ENCODE measurements at regions not wholly inside any gene's neighbourhood (a gene's known extent, or its start where the extent isn't known, plus 50 kb on each side); places are given as distances from the start of the nearest gene placed in this dataset.

DNA sequence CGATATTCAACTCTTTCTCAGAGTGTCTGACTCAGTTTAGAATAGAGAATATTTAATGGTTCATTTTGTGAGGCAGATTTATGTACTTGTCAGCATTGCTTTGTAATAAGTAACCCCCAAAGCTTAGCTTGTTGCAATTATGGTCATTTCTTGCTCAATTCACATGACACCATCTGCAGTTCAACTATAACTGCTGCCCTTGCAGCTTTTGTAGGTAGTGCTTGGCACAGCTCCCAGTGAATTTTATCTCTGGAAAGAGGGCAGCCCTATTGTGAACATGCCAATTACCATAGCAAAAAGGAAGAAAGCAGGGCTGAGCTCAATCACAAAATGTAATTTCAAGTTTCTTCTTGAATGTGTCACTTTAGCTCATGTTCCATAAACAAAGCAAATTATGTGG, 1587.7 kb upstream of the ACO1 start:
- Mint-ChIP-seq H3K36me3 (no peaks in the 10 kb centered on the region), H3K4me1 (no peaks in the 10 kb centered on the region), H3K27me3 (peaks cover 0 to 5% (median 0%) of the 10 kb centered on the region in 5 donors), H3K4me3 (no peak overlapping the region), H3K27ac (no peak overlapping the region), H3K9me3 (peaks cover 0 to 6% (median 0%) of the 10 kb centered on the region in 11 donors)
- no peak for DNase-seq
- ChIA-PET POLR2A (no interaction called here), CTCF (no interaction called here)
- H3K36me3 ChIP-seq (ENCODE audit: control insufficient read depth in 2 of 3, insufficient read depth in 3 of 3, low read length in 3 of 3), result no peaks in the 10 kb centered on the region
- no peak overlapping the region for H3K4me3 ChIP-seq (ENCODE audit: low read length)
- no peaks in the 10 kb centered on the region for H3K9me3 ChIP-seq (ENCODE audit: control insufficient read depth in 2 of 3, low read length in 3 of 3)
- H3K4me1 ChIP-seq (ENCODE audit: control insufficient read depth in 2 of 2, insufficient read depth in 2 of 2, low read length in 2 of 2), result no peaks in the 10 kb centered on the region
- ATAC-seq, result no peak
- no peaks in the 10 kb centered on the region for H3K27me3 ChIP-seq (ENCODE audit: control insufficient read depth in 2 of 2, insufficient read depth in 2 of 2, low read length in 2 of 2)
- H3K27ac ChIP-seq (ENCODE audit: low read depth, low read length), result no peak overlapping the region
- intact Hi-C loops (cut with micrococcal nuclease), result no loop called here

DNA sequence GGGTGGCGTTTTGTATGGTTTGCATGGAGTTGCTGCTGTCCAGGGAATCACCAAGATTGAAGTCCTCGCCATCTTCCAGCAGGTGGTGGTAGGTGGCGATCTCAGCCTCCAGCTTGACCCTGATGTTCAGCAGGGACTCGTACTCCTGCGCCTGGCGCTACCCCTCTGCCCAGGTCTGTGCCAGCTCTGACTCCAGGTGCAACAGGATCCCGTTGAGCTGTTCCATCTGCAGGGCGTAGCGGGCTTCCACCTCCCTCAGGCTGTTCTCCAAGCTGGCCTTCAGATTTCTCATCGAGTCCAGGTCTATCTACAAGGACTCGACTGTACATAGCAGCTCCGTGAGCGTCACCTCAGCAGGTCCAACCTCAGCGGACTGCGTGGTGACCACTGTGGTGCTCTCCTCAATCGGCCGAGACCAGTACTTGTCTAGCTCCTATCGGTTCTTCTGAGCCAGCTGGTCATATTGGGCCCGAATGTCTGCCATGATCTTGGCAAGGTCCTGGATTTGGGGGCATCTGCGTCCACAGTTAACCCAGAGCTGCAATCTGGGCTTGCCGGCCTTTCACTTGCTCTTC, 1584.8 kb upstream of the ACO1 start:
- intact Hi-C loops (cut with micrococcal nuclease), result no loop called here
- Histone ChIP-seq H3K27ac (ENCODE audit: low read depth, low read length) (no peak overlapping the region), H3K4me1 (ENCODE audit: control insufficient read depth in 2 of 2, insufficient read depth in 2 of 2, low read length in 2 of 2) (no peaks in the 10 kb centered on the region), H3K27me3 (ENCODE audit: control insufficient read depth in 2 of 2, insufficient read depth in 2 of 2, low read length in 2 of 2) (no peaks in the 10 kb centered on the region), H3K36me3 (ENCODE audit: control insufficient read depth in 2 of 3, insufficient read depth in 3 of 3, low read length in 3 of 3) (no peaks in the 10 kb centered on the region), H3K9me3 (ENCODE audit: control insufficient read depth in 2 of 3, low read length in 3 of 3) (no peaks in the 10 kb centered on the region), H3K4me3 (ENCODE audit: low read length) (no peak overlapping the region)
- no peak overlapping the region for H3K4me3 Mint-ChIP-seq
- no peak overlapping the region for H3K27ac Mint-ChIP-seq
- no peak for DNase-seq
- peaks cover 0 to 8% (median 0%) of the 10 kb centered on the region in 11 donors for H3K9me3 Mint-ChIP-seq
- ChIA-PET POLR2A (no interaction called here), CTCF (no interaction called here)
- peaks cover 0 to 13% (median 0%) of the 10 kb centered on the region in 5 donors for H3K27me3 Mint-ChIP-seq
- no peaks in the 10 kb centered on the region for H3K36me3 Mint-ChIP-seq
- no peak for ATAC-seq
- no peaks in the 10 kb centered on the region for H3K4me1 Mint-ChIP-seq

DNA sequence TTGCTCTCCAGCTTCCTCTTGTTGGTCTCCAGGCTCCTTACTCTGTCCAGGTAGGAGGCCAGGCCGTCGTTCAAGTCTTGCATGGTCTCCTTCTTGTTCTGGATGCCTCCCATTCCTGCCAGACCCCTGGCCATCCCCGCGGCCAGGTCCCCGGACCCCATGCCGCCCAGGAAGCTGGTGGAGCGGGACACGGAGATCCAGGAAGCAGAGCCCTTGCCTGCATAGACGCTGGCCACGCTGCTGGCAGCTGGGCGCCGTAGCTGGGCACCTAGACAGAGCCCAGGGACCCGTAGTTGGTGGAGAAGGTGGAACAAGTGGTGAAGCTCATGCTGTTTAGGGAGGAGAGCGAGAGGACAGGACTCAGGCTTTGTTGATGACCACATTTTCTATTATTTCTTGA, 1584.0 kb upstream of the ACO1 start:
- Mint-ChIP-seq H3K4me1 (no peaks in the 10 kb centered on the region), H3K27me3 (peaks cover 0 to 13% (median 0%) of the 10 kb centered on the region in 5 donors), H3K4me3 (no peak overlapping the region), H3K9me3 (peaks cover 0 to 8% (median 0%) of the 10 kb centered on the region in 11 donors), H3K27ac (no peak overlapping the region), H3K36me3 (no peaks in the 10 kb centered on the region)
- CTCF ChIA-PET, result no interaction called here
- intact Hi-C loops (cut with micrococcal nuclease), result no loop called here
- Histone ChIP-seq H3K36me3 (ENCODE audit: control insufficient read depth in 2 of 3, insufficient read depth in 3 of 3, low read length in 3 of 3) (no peaks in the 10 kb centered on the region), H3K4me1 (ENCODE audit: control insufficient read depth in 2 of 2, insufficient read depth in 2 of 2, low read length in 2 of 2) (no peaks in the 10 kb centered on the region), H3K27ac (ENCODE audit: low read depth, low read length) (no peak overlapping the region), H3K27me3 (ENCODE audit: control insufficient read depth in 2 of 2, insufficient read depth in 2 of 2, low read length in 2 of 2) (no peaks in the 10 kb centered on the region), H3K9me3 (ENCODE audit: control insufficient read depth in 2 of 3, low read length in 3 of 3) (no peaks in the 10 kb centered on the region), H3K4me3 (ENCODE audit: low read length) (no peak overlapping the region)
- POLR2A ChIA-PET, result no interaction called here
- no peak for DNase-seq
- no peak for ATAC-seq

DNA sequence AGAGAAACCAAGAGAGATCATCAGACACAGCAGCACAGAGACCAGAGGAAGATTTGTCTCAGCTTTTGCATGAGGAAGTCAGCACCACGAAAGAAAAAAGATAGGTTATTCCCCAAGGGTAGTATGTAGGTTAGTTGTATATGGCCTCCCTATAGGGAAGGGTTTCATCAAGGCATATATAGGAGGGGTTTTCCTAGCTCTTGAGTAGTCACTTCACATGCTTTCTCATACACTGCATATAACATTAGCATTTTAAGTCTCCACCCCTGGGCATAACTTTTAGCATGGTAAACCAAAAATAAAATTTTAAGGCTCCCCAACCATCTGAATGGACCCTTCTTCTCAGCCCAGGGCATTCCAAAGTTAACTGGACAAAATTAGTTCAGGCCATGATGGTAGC, 1571.6 kb upstream of the ACO1 start:
- Histone ChIP-seq H3K27me3 (ENCODE audit: control insufficient read depth in 2 of 2, insufficient read depth in 2 of 2, low read length in 2 of 2) (no peaks in the 10 kb centered on the region), H3K27ac (ENCODE audit: low read depth, low read length) (no peak overlapping the region), H3K9me3 (ENCODE audit: control insufficient read depth in 2 of 3, low read length in 3 of 3) (no peaks in the 10 kb centered on the region), H3K36me3 (ENCODE audit: control insufficient read depth in 2 of 3, insufficient read depth in 3 of 3, low read length in 3 of 3) (no peaks in the 10 kb centered on the region), H3K4me1 (ENCODE audit: control insufficient read depth in 2 of 2, insufficient read depth in 2 of 2, low read length in 2 of 2) (no peaks in the 10 kb centered on the region), H3K4me3 (ENCODE audit: low read length) (no peak overlapping the region)
- peaks cover 0 to 5% (median 0%) of the 10 kb centered on the region in 5 donors for H3K27me3 Mint-ChIP-seq
- H3K36me3 Mint-ChIP-seq, result no peaks in the 10 kb centered on the region
- intact Hi-C loops (cut with micrococcal nuclease), result no loop called here
- CTCF ChIA-PET, result no interaction called here
- POLR2A ChIA-PET, result no interaction called here
- H3K4me1 Mint-ChIP-seq, result no peaks in the 10 kb centered on the region
- DNase-seq, result no peak
- ATAC-seq, result peak; percentile 24
- peaks cover 0 to 6% (median 0%) of the 10 kb centered on the region in 11 donors for H3K9me3 Mint-ChIP-seq
- no peak overlapping the region for H3K27ac Mint-ChIP-seq
- no peak overlapping the region for H3K4me3 Mint-ChIP-seq

DNA sequence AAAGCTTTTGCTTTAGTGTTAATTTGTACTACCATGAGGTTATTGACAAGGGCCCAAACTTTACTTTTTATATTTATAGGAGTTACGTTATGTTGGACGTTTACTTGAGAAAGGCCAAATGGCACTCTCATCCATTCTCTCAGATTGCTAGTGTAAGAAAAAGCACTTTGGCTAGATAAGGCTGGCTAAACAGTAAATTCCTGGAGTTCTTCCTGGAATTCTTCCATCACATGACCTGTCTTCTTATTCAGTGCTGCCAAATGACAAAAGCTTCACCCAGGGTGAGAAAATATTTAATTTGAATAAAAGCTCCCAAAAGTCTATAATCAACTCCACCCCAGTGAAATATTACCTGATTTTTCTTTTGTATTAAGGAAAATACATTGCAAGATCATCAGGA, 1568.9 kb upstream of the ACO1 start:
- Histone ChIP-seq H3K9me3 (ENCODE audit: control insufficient read depth in 2 of 3, low read length in 3 of 3) (no peaks in the 10 kb centered on the region), H3K27me3 (ENCODE audit: control insufficient read depth in 2 of 2, insufficient read depth in 2 of 2, low read length in 2 of 2) (no peaks in the 10 kb centered on the region), H3K36me3 (ENCODE audit: control insufficient read depth in 2 of 3, insufficient read depth in 3 of 3, low read length in 3 of 3) (no peaks in the 10 kb centered on the region), H3K4me3 (ENCODE audit: low read length) (no peak overlapping the region), H3K4me1 (ENCODE audit: control insufficient read depth in 2 of 2, insufficient read depth in 2 of 2, low read length in 2 of 2) (no peaks in the 10 kb centered on the region), H3K27ac (ENCODE audit: low read depth, low read length) (no peak overlapping the region)
- Mint-ChIP-seq H3K27ac (no peak overlapping the region), H3K4me1 (no peaks in the 10 kb centered on the region), H3K27me3 (peaks cover 0 to 11% (median 0%) of the 10 kb centered on the region in 5 donors), H3K36me3 (no peaks in the 10 kb centered on the region), H3K9me3 (peaks cover 0 to 6% (median 0%) of the 10 kb centered on the region in 11 donors), H3K4me3 (no peak overlapping the region)
- DNase-seq (no peak), ATAC-seq (no peak)
- CTCF ChIA-PET, result no interaction called here
- POLR2A ChIA-PET, result no interaction called here
- intact Hi-C loops (cut with micrococcal nuclease), result no loop called here

DNA sequence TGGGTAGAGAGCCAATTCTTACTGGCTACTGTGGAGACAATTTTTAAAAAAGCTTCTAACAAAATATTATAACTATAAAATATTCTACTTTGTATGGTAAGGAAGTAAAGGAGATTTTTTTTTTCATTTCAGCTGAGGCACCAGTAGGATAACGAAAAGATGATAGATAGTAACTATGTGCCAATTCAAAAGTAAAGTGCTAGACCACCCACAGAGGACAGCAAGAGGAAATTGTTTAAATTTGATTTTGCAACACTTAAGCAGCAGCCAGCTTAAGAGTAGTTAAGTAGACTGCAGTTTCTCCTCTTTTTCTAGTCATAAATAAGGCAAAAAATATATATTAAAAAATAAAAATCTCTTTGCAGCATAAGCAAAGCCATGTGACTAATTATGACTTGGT, 1539.3 kb upstream of the ACO1 start:
- Mint-ChIP-seq H3K9me3 (peaks cover 0 to 3% (median 0%) of the 10 kb centered on the region in 11 donors), H3K36me3 (no peaks in the 10 kb centered on the region), H3K27me3 (peaks cover 0 to 14% (median 7%) of the 10 kb centered on the region in 5 donors), H3K27ac (no peak overlapping the region), H3K4me1 (no peaks in the 10 kb centered on the region), H3K4me3 (no peak overlapping the region)
- Histone ChIP-seq H3K4me3 (ENCODE audit: low read length) (no peak overlapping the region), H3K27ac (ENCODE audit: low read depth, low read length) (no peak overlapping the region), H3K36me3 (ENCODE audit: control insufficient read depth in 2 of 3, insufficient read depth in 3 of 3, low read length in 3 of 3) (no peaks in the 10 kb centered on the region), H3K27me3 (ENCODE audit: control insufficient read depth in 2 of 2, insufficient read depth in 2 of 2, low read length in 2 of 2) (no peaks in the 10 kb centered on the region), H3K9me3 (ENCODE audit: control insufficient read depth in 2 of 3, low read length in 3 of 3) (no peaks in the 10 kb centered on the region), H3K4me1 (ENCODE audit: control insufficient read depth in 2 of 2, insufficient read depth in 2 of 2, low read length in 2 of 2) (no peaks in the 10 kb centered on the region)
- intact Hi-C loops (cut with micrococcal nuclease), result no loop called here
- DNase-seq, result no peak
- ChIA-PET CTCF (no interaction called here), POLR2A (no interaction called here)
- ATAC-seq, result no peak

DNA sequence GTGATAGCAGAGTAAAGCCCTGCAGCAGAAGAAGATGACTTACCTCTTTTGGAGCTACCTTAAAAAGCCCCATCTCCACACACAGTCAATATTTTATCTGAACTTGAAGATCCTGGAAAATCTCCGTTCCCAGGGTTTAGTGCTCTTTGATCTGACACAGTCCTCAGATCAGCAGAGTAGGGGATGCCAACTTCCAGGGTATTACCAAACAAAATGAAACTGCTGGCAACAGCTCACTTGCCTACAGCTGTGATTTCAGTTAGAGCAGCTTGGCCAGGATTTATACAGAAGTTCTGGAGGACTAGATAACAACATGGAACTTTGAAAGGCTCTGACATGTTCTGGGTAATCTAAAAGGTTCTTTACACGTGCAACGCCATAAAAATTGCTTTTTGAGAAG, 1537.8 kb upstream of the ACO1 start:
- no peak for DNase-seq
- ChIA-PET POLR2A (no interaction called here), CTCF (no interaction called here)
- Mint-ChIP-seq H3K9me3 (peaks cover 0 to 3% (median 0%) of the 10 kb centered on the region in 11 donors), H3K4me1 (no peaks in the 10 kb centered on the region), H3K27me3 (peaks cover 0 to 14% (median 7%) of the 10 kb centered on the region in 5 donors), H3K27ac (no peak overlapping the region), H3K4me3 (no peak overlapping the region), H3K36me3 (no peaks in the 10 kb centered on the region)
- Histone ChIP-seq H3K27ac (ENCODE audit: low read depth, low read length) (no peak overlapping the region), H3K4me3 (ENCODE audit: low read length) (no peak overlapping the region), H3K9me3 (ENCODE audit: control insufficient read depth in 2 of 3, low read length in 3 of 3) (no peaks in the 10 kb centered on the region), H3K36me3 (ENCODE audit: control insufficient read depth in 2 of 3, insufficient read depth in 3 of 3, low read length in 3 of 3) (no peaks in the 10 kb centered on the region), H3K27me3 (ENCODE audit: control insufficient read depth in 2 of 2, insufficient read depth in 2 of 2, low read length in 2 of 2) (no peaks in the 10 kb centered on the region), H3K4me1 (ENCODE audit: control insufficient read depth in 2 of 2, insufficient read depth in 2 of 2, low read length in 2 of 2) (no peaks in the 10 kb centered on the region)
- ATAC-seq, result no peak
- intact Hi-C loops (cut with micrococcal nuclease), result no loop called here
